ENCODE measurements at regions not wholly inside any gene's neighbourhood (a gene's known extent, or its start where the extent isn't known, plus 50 kb on each side); places are given as distances from the start of the nearest gene placed in this dataset.

- Histone ChIP-seq H3K27ac (ENCODE audit: low read depth, low read length) (peak overlapping the region; percentile 88), H3K4me3 (ENCODE audit: insufficient read depth, low read length) (no peak overlapping the region), H3K9me3 (ENCODE audit: low read depth, low read length) (peaks cover 6% of the 10 kb centered on the region), H3K4me2 (ENCODE audit: insufficient read depth, low read length) (no peak overlapping the region), H3K4me1 (ENCODE audit: insufficient read depth, low read length) (peaks cover 57% of the 10 kb centered on the region), H2AFZ (ENCODE audit: low read length) (no peak overlapping the region), H3K27me3 (ENCODE audit: insufficient read depth, low read length) (no peaks in the 10 kb centered on the region), H3K79me2 (ENCODE audit: insufficient read depth, low read length) (no peaks in the 10 kb centered on the region), H4K20me1 (ENCODE audit: insufficient read depth, low read length) (no peaks in the 10 kb centered on the region), H3K36me3 (ENCODE audit: insufficient read depth, low read length) (no peaks in the 10 kb centered on the region)
- DNase-seq (ENCODE audit: insufficient read length, low spot score, missing footprints), result no peak
- TF ChIP-seq, protein P1, sequence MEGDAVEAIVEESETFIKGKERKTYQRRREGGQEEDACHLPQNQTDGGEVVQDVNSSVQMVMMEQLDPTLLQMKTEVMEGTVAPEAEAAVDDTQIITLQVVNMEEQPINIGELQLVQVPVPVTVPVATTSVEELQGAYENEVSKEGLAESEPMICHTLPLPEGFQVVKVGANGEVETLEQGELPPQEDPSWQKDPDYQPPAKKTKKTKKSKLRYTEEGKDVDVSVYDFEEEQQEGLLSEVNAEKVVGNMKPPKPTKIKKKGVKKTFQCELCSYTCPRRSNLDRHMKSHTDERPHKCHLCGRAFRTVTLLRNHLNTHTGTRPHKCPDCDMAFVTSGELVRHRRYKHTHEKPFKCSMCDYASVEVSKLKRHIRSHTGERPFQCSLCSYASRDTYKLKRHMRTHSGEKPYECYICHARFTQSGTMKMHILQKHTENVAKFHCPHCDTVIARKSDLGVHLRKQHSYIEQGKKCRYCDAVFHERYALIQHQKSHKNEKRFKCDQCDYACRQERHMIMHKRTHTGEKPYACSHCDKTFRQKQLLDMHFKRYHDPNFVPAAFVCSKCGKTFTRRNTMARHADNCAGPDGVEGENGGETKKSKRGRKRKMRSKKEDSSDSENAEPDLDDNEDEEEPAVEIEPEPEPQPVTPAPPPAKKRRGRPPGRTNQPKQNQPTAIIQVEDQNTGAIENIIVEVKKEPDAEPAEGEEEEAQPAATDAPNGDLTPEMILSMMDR (IDR thresholded peaks at IDR 0.05; ENCODE audit: extremely low read depth, low read depth, low read length), result no peak
Observed at GRCh38 chr3:170711786-170712185, 125.9 kb upstream of the SLC7A14 start.

DNA sequence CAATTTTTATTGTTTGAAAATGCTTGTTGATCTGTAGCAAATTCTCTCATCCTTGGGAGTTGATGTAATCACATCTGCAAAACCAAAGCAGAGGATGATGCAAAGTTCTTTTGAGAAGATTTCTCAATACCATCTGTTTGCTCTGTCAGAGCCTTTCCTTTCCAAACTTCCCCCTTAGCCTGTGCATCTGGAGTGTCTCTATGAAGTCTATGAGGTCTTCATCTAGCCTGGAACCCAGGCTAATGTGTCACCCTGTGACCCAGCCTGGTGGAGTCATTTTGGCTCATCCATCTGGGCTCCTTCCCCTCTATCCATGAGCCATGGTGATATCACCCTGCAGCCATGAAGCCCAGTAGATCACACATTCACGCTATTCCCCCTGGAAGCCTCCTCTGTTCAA, 123.2 kb upstream of the SLC7A14 start:
- Histone ChIP-seq H3K4me2 (ENCODE audit: insufficient read depth, low read length) (no peak overlapping the region), H3K27me3 (ENCODE audit: insufficient read depth, low read length) (no peaks in the 10 kb centered on the region), H2AFZ (ENCODE audit: low read length) (no peak overlapping the region), H3K4me1 (ENCODE audit: insufficient read depth, low read length) (peaks cover 44% of the 10 kb centered on the region), H3K4me3 (ENCODE audit: insufficient read depth, low read length) (no peak overlapping the region), H3K79me2 (ENCODE audit: insufficient read depth, low read length) (no peaks in the 10 kb centered on the region), H3K9me3 (ENCODE audit: low read depth, low read length) (peaks cover 6% of the 10 kb centered on the region), H4K20me1 (ENCODE audit: insufficient read depth, low read length) (no peaks in the 10 kb centered on the region), H3K27ac (ENCODE audit: low read depth, low read length) (peak overlapping the region; percentile 62), H3K36me3 (ENCODE audit: insufficient read depth, low read length) (no peaks in the 10 kb centered on the region)
- peak; percentile 56 for DNase-seq (ENCODE audit: insufficient read length, low spot score, missing footprints)
- TF ChIP-seq, protein P1 (IDR thresholded peaks at IDR 0.05; ENCODE audit: extremely low read depth, low read depth, low read length), result no peak

DNA sequence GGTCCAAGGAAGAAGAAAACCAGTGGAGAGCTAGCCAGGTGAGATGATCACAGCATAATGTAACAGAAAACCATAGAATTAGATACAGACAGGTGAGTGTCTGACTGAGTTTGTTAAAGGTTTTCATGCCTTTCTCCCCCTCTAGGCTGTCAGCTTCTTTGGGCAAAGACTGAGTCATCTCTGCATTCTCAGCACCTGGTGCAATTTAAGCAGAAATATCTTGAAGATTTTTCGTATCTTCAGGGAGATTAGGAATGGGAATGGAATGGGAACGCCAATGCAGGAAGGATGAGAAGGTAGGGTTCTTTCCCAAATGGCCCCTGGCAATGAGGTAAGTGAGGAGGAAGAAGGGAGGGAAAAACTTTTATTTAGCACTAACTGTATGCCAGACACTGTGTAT, 122.0 kb upstream of the SLC7A14 start:
- no peak for DNase-seq (ENCODE audit: insufficient read length, low spot score, missing footprints)
- peak overlapping the region; percentile 49 for H3K27ac ChIP-seq (ENCODE audit: low read depth, low read length)

GRCh38 chr3:170705131-170705530, 119.3 kb upstream of the SLC7A14 start:
- peaks cover 4% of the 10 kb centered on the region for H3K9me3 ChIP-seq (ENCODE audit: low read depth, low read length)
- H4K20me1 ChIP-seq (ENCODE audit: insufficient read depth, low read length), result no peaks in the 10 kb centered on the region
- H3K4me1 ChIP-seq (ENCODE audit: insufficient read depth, low read length), result peaks cover 37% of the 10 kb centered on the region
- peak overlapping the region; percentile 20 for H3K27ac ChIP-seq (ENCODE audit: low read depth, low read length)
- TF ChIP-seq, protein P1 (IDR thresholded peaks at IDR 0.05; ENCODE audit: extremely low read depth, low read depth, low read length), result no peak
- DNase-seq (ENCODE audit: insufficient read length, low spot score, missing footprints), result peak; percentile 10
- no peak overlapping the region for H3K4me3 ChIP-seq (ENCODE audit: insufficient read depth, low read length)
- no peaks in the 10 kb centered on the region for H3K36me3 ChIP-seq (ENCODE audit: insufficient read depth, low read length)
- H3K27me3 ChIP-seq (ENCODE audit: insufficient read depth, low read length), result no peaks in the 10 kb centered on the region
- no peak overlapping the region for H3K4me2 ChIP-seq (ENCODE audit: insufficient read depth, low read length)
- peak overlapping the region; percentile 50 for H2AFZ ChIP-seq (ENCODE audit: low read length)
- H3K79me2 ChIP-seq (ENCODE audit: insufficient read depth, low read length), result no peaks in the 10 kb centered on the region

More for the DNA sequence above, 122.0 kb upstream of the SLC7A14 start:
- TF ChIP-seq, protein P1 (IDR thresholded peaks at IDR 0.05; ENCODE audit: extremely low read depth, low read depth, low read length), result no peak
- Histone ChIP-seq H3K4me1 (ENCODE audit: insufficient read depth, low read length) (peaks cover 38% of the 10 kb centered on the region), H2AFZ (ENCODE audit: low read length) (no peak overlapping the region), H3K79me2 (ENCODE audit: insufficient read depth, low read length) (no peaks in the 10 kb centered on the region), H3K4me3 (ENCODE audit: insufficient read depth, low read length) (no peak overlapping the region), H3K4me2 (ENCODE audit: insufficient read depth, low read length) (no peak overlapping the region), H3K27me3 (ENCODE audit: insufficient read depth, low read length) (no peaks in the 10 kb centered on the region), H3K36me3 (ENCODE audit: insufficient read depth, low read length) (no peaks in the 10 kb centered on the region), H4K20me1 (ENCODE audit: insufficient read depth, low read length) (no peaks in the 10 kb centered on the region), H3K9me3 (ENCODE audit: low read depth, low read length) (peaks cover 6% of the 10 kb centered on the region)

Measured in osteoblast (primary cell).